Liver (tissue), 8 donors: ENCODE measurements at regions not wholly inside any gene's neighbourhood (a gene's known extent, or its start where the extent isn't known, plus 50 kb on each side); places are given as distances from the start of the nearest gene placed in this dataset.

Experiments used
- DNase-seq: peaks from one replicate; pipeline ENCODE4 v3.0.0-alpha.2; 2017; ENCODE audit warnings: low spot score
- H3K27ac ChIP-seq, 2 donors: one replicate each; pipeline ENCODE4 v1.7.0; 2013; ENCODE audit warnings: inconsistent platforms in 2 of 2, low read length in 2 of 2, control low read depth in 1 of 2, low read depth in 1 of 2, mild to moderate bottlenecking in 1 of 2
- H3K27me3 ChIP-seq, 4 donors: one replicate each; pipeline versions ENCODE4 v1.6.1 to v1.7.0; 2013; ENCODE audit warnings: low read length in 3 of 4, inconsistent platforms in 1 of 4, mild to moderate bottlenecking in 1 of 4, moderate library complexity in 1 of 4; ENCODE audit not compliant: control insufficient read depth in 4 of 4, insufficient read depth in 4 of 4
- H3K36me3 ChIP-seq, 4 donors: one replicate each; pipeline versions ENCODE4 v1.6.1 to v1.7.0; 2013; ENCODE audit warnings: low read length in 3 of 4, mild to moderate bottlenecking in 3 of 4, low read depth in 1 of 4, moderate library complexity in 1 of 4; ENCODE audit not compliant: control insufficient read depth in 4 of 4, insufficient read depth in 3 of 4
- H3K4me1 ChIP-seq, 4 donors: one replicate each; pipeline versions ENCODE4 v1.6.1 to v1.7.0; 2013; ENCODE audit warnings: low read length in 3 of 4, mild to moderate bottlenecking in 3 of 4, moderate library complexity in 1 of 4; ENCODE audit not compliant: control insufficient read depth in 4 of 4, insufficient read depth in 4 of 4
- H3K4me3 ChIP-seq, 3 donors: one replicate each; pipeline versions ENCODE4 v1.6.1 to v1.7.0; 2013; ENCODE audit warnings: low read length in 3 of 3, control low read depth in 1 of 3, low read depth in 1 of 3, mild to moderate bottlenecking in 1 of 3
- H3K9ac ChIP-seq, 2 donors: one replicate each; pipeline ENCODE4 v1.7.0; 2013; ENCODE audit warnings: low read length in 2 of 2, mild to moderate bottlenecking in 2 of 2, moderate library complexity in 2 of 2, control low read depth in 1 of 2, low read depth in 1 of 2
- H3K9me3 ChIP-seq, 4 donors: one replicate each; pipeline versions ENCODE4 v1.6.1 to v1.7.0; 2013; ENCODE audit warnings: low read length in 3 of 4; ENCODE audit not compliant: control insufficient read depth in 4 of 4
- ATF3 ChIP-seq: IDR thresholded peaks from 2 replicates; pipeline ENCODE4 v1.6.1; 2016; ENCODE audit warnings: antibody characterized with exemption
- CTCF ChIP-seq: fragments of 150-350 bp; IDR thresholded peaks from 2 replicates; pipeline ENCODE4 v1.5.1; 2017; ENCODE audit warnings: improper control_type of control experiment, low read depth, low read length; ENCODE audit not compliant: missing input control
- EGR1 ChIP-seq, 2 donors: IDR thresholded peaks; 2 replicates each; pipeline ENCODE4 v1.6.1; 2016 to 2018; ENCODE audit warnings: antibody characterized with exemption in 2 of 2, low read depth in 2 of 2
- FOXA1 ChIP-seq: IDR thresholded peaks from 2 replicates; pipeline ENCODE4 v1.6.1; 2016; ENCODE audit warnings: antibody characterized with exemption
- FOXA2 ChIP-seq: IDR thresholded peaks from 2 replicates; pipeline ENCODE4 v1.6.1; 2016; ENCODE audit warnings: antibody characterized with exemption
- GABPA ChIP-seq, 2 donors: IDR thresholded peaks in 1 of 2; conservative IDR thresholded peaks in 1 of 2; 2 replicates each; pipeline ENCODE4 v1.6.1; 2016; ENCODE audit warnings: antibody characterized with exemption in 2 of 2, mild to moderate bottlenecking in 1 of 2, moderate library complexity in 1 of 2
- HNF4A ChIP-seq, 2 donors: conservative IDR thresholded peaks; 2 replicates each; pipeline ENCODE4 v1.6.1; 2016; ENCODE audit warnings: antibody characterized with exemption in 2 of 2, mild to moderate bottlenecking in 2 of 2
- HNF4G ChIP-seq: IDR thresholded peaks from 2 replicates; pipeline ENCODE4 v1.6.1; 2016; ENCODE audit warnings: antibody characterized with exemption
- JUND ChIP-seq, 2 donors: IDR thresholded peaks; 2 replicates each; pipeline ENCODE4 v1.6.1; 2016; ENCODE audit warnings: antibody characterized with exemption in 2 of 2
- NR2F2 ChIP-seq: IDR thresholded peaks from 2 replicates; pipeline ENCODE4 v1.6.1; 2016; ENCODE audit warnings: antibody characterized with exemption
- RAD21 ChIP-seq, 2 donors: IDR thresholded peaks; 2 replicates each; pipeline ENCODE4 v1.6.1; 2016; ENCODE audit warnings: antibody characterized with exemption in 2 of 2, mild to moderate bottlenecking in 2 of 2
- RXRA ChIP-seq, 2 donors: IDR thresholded peaks; 2 replicates each; pipeline ENCODE4 v1.6.1; 2017 to 2018; ENCODE audit warnings: antibody characterized with exemption in 2 of 2, mild to moderate bottlenecking in 1 of 2
- SP1 ChIP-seq: IDR thresholded peaks from 2 replicates; pipeline ENCODE4 v1.6.1; 2018; ENCODE audit warnings: antibody characterized with exemption, mild to moderate bottlenecking
- TAF1 ChIP-seq: conservative IDR thresholded peaks from 2 replicates; pipeline ENCODE4 v1.6.1; 2016; ENCODE audit warnings: antibody characterized with exemption, mild to moderate bottlenecking
- YY1 ChIP-seq: IDR thresholded peaks from 2 replicates; pipeline ENCODE4 v1.6.1; 2016; ENCODE audit warnings: antibody characterized with exemption, mild to moderate bottlenecking
- ZBTB33 ChIP-seq: IDR thresholded peaks from 2 replicates; pipeline ENCODE4 v1.6.1; 2016; ENCODE audit warnings: antibody characterized with exemption
- WGBS: extraction: QIAGEN DNeasy Blood & Tissue Kit; methylation state at CpG from one replicate; pipeline ENCODE4 v1.1.7; 2013; 5-methylcytosine and 5-hydroxymethylcytosine counted together
- TF ChIP-seq, protein P1 (sequence below): IDR thresholded peaks from 2 replicates; pipeline ENCODE4 v1.6.1; 2016; ENCODE audit warnings: antibody characterized with exemption
- donor health status: healthy.
- donor health status: healthy.
- donor health status: healthy.
- donor health status: healthy.
- donor health status: healthy.

GRCh38 chr22:48154943-48155240 is 1392.4 kb downstream of the TBC1D22A start:
- Histone ChIP-seq H3K36me3 (no peaks in the 10 kb centered on the region), H3K27me3 (no peaks in the 10 kb centered on the region), H3K27ac (no peak overlapping the region), H3K9me3 (peaks cover 0 to 3% (median 0%) of the 10 kb centered on the region in 4 donors), H3K4me3 (no peak overlapping the region), H3K9ac (no peak overlapping the region), H3K4me1 (no peaks in the 10 kb centered on the region)
- no peak for TF ChIP-seq NR2F2
- no peak for TF ChIP-seq YY1
- TF ChIP-seq ATF3 = no peak
- no peak for TF ChIP-seq RXRA (IDR thresholded peaks at IDR 0.05)
- no peak for TF ChIP-seq HNF4A (conservative IDR thresholded peaks at IDR 0.05)
- no peak for TF ChIP-seq CTCF
- no peak for TF ChIP-seq GABPA (IDR thresholded peaks at IDR 0.05 in 1 of 2, conservative IDR thresholded peaks at IDR 0.05 in 1 of 2)
- no peak for TF ChIP-seq JUND (IDR thresholded peaks at IDR 0.05)
- no peak for TF ChIP-seq RAD21 (IDR thresholded peaks at IDR 0.05)
- TF ChIP-seq SP1 = no peak
- TF ChIP-seq TAF1 = no peak
- TF ChIP-seq EGR1 (IDR thresholded peaks at IDR 0.05; ENCODE audit: low read depth in 2 of 2) = no peak
- no peak for TF ChIP-seq FOXA1
- TF ChIP-seq HNF4G = no peak
- no peak for TF ChIP-seq FOXA2
- TF ChIP-seq, protein P1, sequence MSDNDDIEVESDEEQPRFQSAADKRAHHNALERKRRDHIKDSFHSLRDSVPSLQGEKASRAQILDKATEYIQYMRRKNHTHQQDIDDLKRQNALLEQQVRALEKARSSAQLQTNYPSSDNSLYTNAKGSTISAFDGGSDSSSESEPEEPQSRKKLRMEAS = no peak
- no peak for DNase-seq
- WGBS = 78% methylated on average over 8 of the region's 8 CpGs

DNA sequence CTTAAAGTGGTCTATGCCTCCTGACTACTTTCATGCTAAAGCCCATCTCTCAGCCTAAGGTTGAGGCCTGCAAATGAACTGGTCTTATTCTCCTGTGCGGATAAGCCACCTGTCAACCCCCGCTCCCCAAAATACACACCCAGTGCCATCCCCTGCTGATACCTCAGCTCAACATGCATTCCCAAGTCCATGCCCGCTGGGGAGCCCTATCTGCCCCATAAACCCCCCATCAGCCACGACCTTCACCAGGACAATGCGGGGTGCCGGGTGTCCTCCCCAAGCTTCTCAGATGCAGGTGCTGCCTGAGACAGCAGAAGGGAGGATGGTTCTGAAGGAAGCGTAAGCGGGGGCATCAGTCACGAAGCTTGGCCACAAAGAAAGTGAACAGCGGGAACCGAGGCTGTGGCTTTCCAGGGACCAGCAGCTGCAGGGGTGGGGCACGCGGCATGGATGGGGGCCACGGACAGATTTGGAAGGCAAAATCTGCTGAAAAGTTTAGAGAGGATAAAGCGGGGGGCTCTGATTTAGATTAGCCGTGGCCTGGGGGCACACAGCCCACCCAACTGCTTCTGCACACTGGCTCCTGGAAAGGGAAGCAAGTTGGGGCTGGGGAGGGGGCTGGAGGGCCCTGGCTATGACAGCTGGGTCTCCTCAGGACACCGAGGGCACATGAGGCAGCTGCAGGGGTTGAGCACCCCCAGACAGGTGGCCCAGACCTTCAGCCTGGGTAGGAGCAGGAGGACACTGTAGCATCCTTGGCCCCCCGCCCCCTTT is 1391.9 kb downstream of the TBC1D22A start:
- Histone ChIP-seq H3K9ac (no peak overlapping the region), H3K27me3 (no peaks in the 10 kb centered on the region), H3K9me3 (peaks cover 0 to 3% (median 0%) of the 10 kb centered on the region in 4 donors), H3K4me1 (no peaks in the 10 kb centered on the region), H3K4me3 (no peak overlapping the region), H3K36me3 (no peaks in the 10 kb centered on the region), H3K27ac (no peak overlapping the region)
- DNase-seq = no peak
- 82% methylated on average over 18 of the region's 18 CpGs for WGBS
- TF ChIP-seq, protein P1 = no peak
- TF ChIP-seq HNF4G (no peak), SP1 (no peak), GABPA (IDR thresholded peaks at IDR 0.05 in 1 of 2, conservative IDR thresholded peaks at IDR 0.05 in 1 of 2) (no peak), NR2F2 (no peak), RAD21 (IDR thresholded peaks at IDR 0.05) (no peak), ZBTB33 (no peak), EGR1 (IDR thresholded peaks at IDR 0.05; ENCODE audit: low read depth in 2 of 2) (no peak), RXRA (IDR thresholded peaks at IDR 0.05) (no peak), ATF3 (no peak), TAF1 (no peak), YY1 (no peak), HNF4A (conservative IDR thresholded peaks at IDR 0.05) (no peak), FOXA2 (no peak), FOXA1 (no peak)
